ENCODE measurements at regions not wholly inside any gene's neighbourhood (a gene's known extent, or its start where the extent isn't known, plus 50 kb on each side); places are given as distances from the start of the nearest gene placed in this dataset.

GRCh38 chr2:118425191-118425590 is 336.9 kb downstream of the INSIG2 start:
- Histone ChIP-seq H2AK5ac (ENCODE audit: low read depth, low read length) (no peak overlapping the region), H2BK15ac (ENCODE audit: low read length) (no peak overlapping the region), H3K27me3 (ENCODE audit: control insufficient read depth in 3 of 3, insufficient read depth in 3 of 3, low read depth in 1 of 3, low read length in 3 of 3) (no peaks in the 10 kb centered on the region), H2AFZ (ENCODE audit: low read length) (no peak overlapping the region), H3K18ac (ENCODE audit: low read length) (no peak overlapping the region), H3K4me1 (ENCODE audit: control insufficient read depth in 2 of 2, insufficient read depth in 1 of 2, low read depth in 1 of 2, low read length in 2 of 2) (no peaks in the 10 kb centered on the region), H3K36me3 (replicated peaks in 1 of 2; ENCODE audit: control insufficient read depth in 2 of 2, insufficient read depth in 2 of 2, low read length in 2 of 2) (no peaks in the 10 kb centered on the region), H3K4me2 (ENCODE audit: insufficient read depth, low read length, poor library complexity, severe bottlenecking) (no peak overlapping the region), H3K79me1 (ENCODE audit: low read depth, low read length) (no peaks in the 10 kb centered on the region), H3K4me3 (ENCODE audit: low read length in 2 of 2) (no peak overlapping the region), H3K9ac (ENCODE audit: low read depth, low read length, poor library complexity) (no peak overlapping the region), H2BK120ac (ENCODE audit: low read depth, low read length) (no peak overlapping the region), H3K4ac (ENCODE audit: low read length) (no peak overlapping the region), H2BK12ac (ENCODE audit: low read length) (no peak overlapping the region), H3K14ac (ENCODE audit: low read length) (no peak overlapping the region), H2BK5ac (ENCODE audit: low read length) (no peak overlapping the region), H3K27ac (replicated peaks; ENCODE audit: low read length) (no peak overlapping the region), H4K8ac (ENCODE audit: low read depth, low read length) (no peak overlapping the region), H3K9me3 (replicated peaks in 1 of 2; ENCODE audit: control insufficient read depth in 2 of 2, insufficient read depth in 1 of 2, low read depth in 1 of 2, low read length in 2 of 2) (peaks cover 0 to 3% of the 10 kb centered on the region in 2 donors), H4K91ac (ENCODE audit: low read depth, low read length, poor library complexity) (no peak overlapping the region), H3K23ac (ENCODE audit: low read depth, low read length, poor library complexity) (no peak overlapping the region)
- DNase-seq (ENCODE audit: low spot score) = no peak
- WGBS, 2 donors (ENCODE audit: extremely low coverage in 2 of 2, insufficient read length in 2 of 2, insufficient replicate concordance in 1 of 2) = no CpG with 5 or more reads among the region's 5 CpGs

- no peak overlapping the region for H3K18ac ChIP-seq (ENCODE audit: low read length)
- H3K14ac ChIP-seq (ENCODE audit: low read length) = no peak overlapping the region
- no peak overlapping the region for H2BK12ac ChIP-seq (ENCODE audit: low read length)
- no peak overlapping the region for H3K4me3 ChIP-seq (ENCODE audit: low read length in 2 of 2)
- no peak overlapping the region for H4K8ac ChIP-seq (ENCODE audit: low read depth, low read length)
- no peak overlapping the region for H3K27ac ChIP-seq (replicated peaks; ENCODE audit: low read length)
- H3K27me3 ChIP-seq (ENCODE audit: control insufficient read depth in 3 of 3, insufficient read depth in 3 of 3, low read depth in 1 of 3, low read length in 3 of 3) = no peaks in the 10 kb centered on the region
- WGBS, 2 donors (ENCODE audit: extremely low coverage in 2 of 2, insufficient read length in 2 of 2, insufficient replicate concordance in 1 of 2) = no CpG with 5 or more reads among the region's 4 CpGs
- H2BK5ac ChIP-seq (ENCODE audit: low read length) = no peak overlapping the region
- H3K79me1 ChIP-seq (ENCODE audit: low read depth, low read length) = no peaks in the 10 kb centered on the region
- no peak overlapping the region for H3K4me2 ChIP-seq (ENCODE audit: insufficient read depth, low read length, poor library complexity, severe bottlenecking)
- H3K36me3 ChIP-seq (replicated peaks in 1 of 2; ENCODE audit: control insufficient read depth in 2 of 2, insufficient read depth in 2 of 2, low read length in 2 of 2) = no peaks in the 10 kb centered on the region
- H3K23ac ChIP-seq (ENCODE audit: low read depth, low read length, poor library complexity) = no peak overlapping the region
- H3K9ac ChIP-seq (ENCODE audit: low read depth, low read length, poor library complexity) = no peak overlapping the region
- H3K9me3 ChIP-seq (replicated peaks in 1 of 2; ENCODE audit: control insufficient read depth in 2 of 2, insufficient read depth in 1 of 2, low read depth in 1 of 2, low read length in 2 of 2) = peaks cover 0 to 3% of the 10 kb centered on the region in 2 donors
- DNase-seq (ENCODE audit: low spot score) = no peak
- no peak overlapping the region for H2BK120ac ChIP-seq (ENCODE audit: low read depth, low read length)
- H2AFZ ChIP-seq (ENCODE audit: low read length) = no peak overlapping the region
- H2AK5ac ChIP-seq (ENCODE audit: low read depth, low read length) = no peak overlapping the region
- H3K4ac ChIP-seq (ENCODE audit: low read length) = no peak overlapping the region
- no peak overlapping the region for H4K91ac ChIP-seq (ENCODE audit: low read depth, low read length, poor library complexity)
- no peaks in the 10 kb centered on the region for H3K4me1 ChIP-seq (ENCODE audit: control insufficient read depth in 2 of 2, insufficient read depth in 1 of 2, low read depth in 1 of 2, low read length in 2 of 2)
- no peak overlapping the region for H2BK15ac ChIP-seq (ENCODE audit: low read length)
These were observed 335.5 kb downstream of the INSIG2 start for GRCh38 chr2:118423776-118424175.

- no peak overlapping the region for H3K4me3 ChIP-seq (ENCODE audit: low read length in 2 of 2)
- H3K4me1 ChIP-seq (ENCODE audit: control insufficient read depth in 2 of 2, insufficient read depth in 1 of 2, low read depth in 1 of 2, low read length in 2 of 2) = no peaks in the 10 kb centered on the region
- no peak overlapping the region for H2AK5ac ChIP-seq (ENCODE audit: low read depth, low read length)
- no peaks in the 10 kb centered on the region for H3K79me1 ChIP-seq (ENCODE audit: low read depth, low read length)
- WGBS, 2 donors (ENCODE audit: extremely low coverage in 2 of 2, insufficient read length in 2 of 2, insufficient replicate concordance in 1 of 2) = no CpG with 5 or more reads among the region's 3 CpGs
- no peak overlapping the region for H4K91ac ChIP-seq (ENCODE audit: low read depth, low read length, poor library complexity)
- no peak overlapping the region for H3K4ac ChIP-seq (ENCODE audit: low read length)
- no peaks in the 10 kb centered on the region for H3K36me3 ChIP-seq (replicated peaks in 1 of 2; ENCODE audit: control insufficient read depth in 2 of 2, insufficient read depth in 2 of 2, low read length in 2 of 2)
- H3K23ac ChIP-seq (ENCODE audit: low read depth, low read length, poor library complexity) = no peak overlapping the region
- H4K8ac ChIP-seq (ENCODE audit: low read depth, low read length) = no peak overlapping the region
- no peak overlapping the region for H3K14ac ChIP-seq (ENCODE audit: low read length)
- peaks cover 0 to 1% of the 10 kb centered on the region in 2 donors for H3K9me3 ChIP-seq (replicated peaks in 1 of 2; ENCODE audit: control insufficient read depth in 2 of 2, insufficient read depth in 1 of 2, low read depth in 1 of 2, low read length in 2 of 2)
- no peak overlapping the region for H3K9ac ChIP-seq (ENCODE audit: low read depth, low read length, poor library complexity)
- H2BK15ac ChIP-seq (ENCODE audit: low read length) = no peak overlapping the region
- no peak overlapping the region for H2AFZ ChIP-seq (ENCODE audit: low read length)
- no peak overlapping the region for H2BK5ac ChIP-seq (ENCODE audit: low read length)
- H2BK12ac ChIP-seq (ENCODE audit: low read length) = no peak overlapping the region
- H3K27ac ChIP-seq (replicated peaks; ENCODE audit: low read length) = no peak overlapping the region
- H3K18ac ChIP-seq (ENCODE audit: low read length) = no peak overlapping the region
- no peaks in the 10 kb centered on the region for H3K27me3 ChIP-seq (ENCODE audit: control insufficient read depth in 3 of 3, insufficient read depth in 3 of 3, low read depth in 1 of 3, low read length in 3 of 3)
- no peak for DNase-seq (ENCODE audit: low spot score)
- H3K4me2 ChIP-seq (ENCODE audit: insufficient read depth, low read length, poor library complexity, severe bottlenecking) = no peak overlapping the region
- H2BK120ac ChIP-seq (ENCODE audit: low read depth, low read length) = no peak overlapping the region
These were observed 333.4 kb downstream of the INSIG2 start for GRCh38 chr2:118421648-118422047.

- no peak overlapping the region for H3K18ac ChIP-seq (ENCODE audit: low read length)
- DNase-seq (ENCODE audit: low spot score) = no peak
- H3K23ac ChIP-seq (ENCODE audit: low read depth, low read length, poor library complexity) = no peak overlapping the region
- no peak overlapping the region for H4K91ac ChIP-seq (ENCODE audit: low read depth, low read length, poor library complexity)
- H3K14ac ChIP-seq (ENCODE audit: low read length) = no peak overlapping the region
- no peak overlapping the region for H3K4me2 ChIP-seq (ENCODE audit: insufficient read depth, low read length, poor library complexity, severe bottlenecking)
- no peak overlapping the region for H2AFZ ChIP-seq (ENCODE audit: low read length)
- H3K9ac ChIP-seq (ENCODE audit: low read depth, low read length, poor library complexity) = no peak overlapping the region
- H3K79me1 ChIP-seq (ENCODE audit: low read depth, low read length) = no peaks in the 10 kb centered on the region
- no peak overlapping the region for H2AK5ac ChIP-seq (ENCODE audit: low read depth, low read length)
- H3K9me3 ChIP-seq (replicated peaks in 1 of 2; ENCODE audit: control insufficient read depth in 2 of 2, insufficient read depth in 1 of 2, low read depth in 1 of 2, low read length in 2 of 2) = no peaks in the 10 kb centered on the region
- WGBS, 2 donors (ENCODE audit: extremely low coverage in 2 of 2, insufficient read length in 2 of 2, insufficient replicate concordance in 1 of 2) = no CpG with 5 or more reads among the region's 3 CpGs
- H2BK120ac ChIP-seq (ENCODE audit: low read depth, low read length) = no peak overlapping the region
- no peak overlapping the region for H3K4me3 ChIP-seq (ENCODE audit: low read length in 2 of 2)
- no peaks in the 10 kb centered on the region for H3K27me3 ChIP-seq (ENCODE audit: control insufficient read depth in 3 of 3, insufficient read depth in 3 of 3, low read depth in 1 of 3, low read length in 3 of 3)
- no peaks in the 10 kb centered on the region for H3K4me1 ChIP-seq (ENCODE audit: control insufficient read depth in 2 of 2, insufficient read depth in 1 of 2, low read depth in 1 of 2, low read length in 2 of 2)
- no peak overlapping the region for H3K27ac ChIP-seq (replicated peaks; ENCODE audit: low read length)
- no peak overlapping the region for H2BK12ac ChIP-seq (ENCODE audit: low read length)
- H3K4ac ChIP-seq (ENCODE audit: low read length) = no peak overlapping the region
- no peaks in the 10 kb centered on the region for H3K36me3 ChIP-seq (replicated peaks in 1 of 2; ENCODE audit: control insufficient read depth in 2 of 2, insufficient read depth in 2 of 2, low read length in 2 of 2)
- H2BK5ac ChIP-seq (ENCODE audit: low read length) = no peak overlapping the region
- H4K8ac ChIP-seq (ENCODE audit: low read depth, low read length) = no peak overlapping the region
- no peak overlapping the region for H2BK15ac ChIP-seq (ENCODE audit: low read length)
These were observed 329.3 kb downstream of the INSIG2 start for GRCh38 chr2:118417406-118418120.
